IPS-18a (cell line): ENCODE measurements at regions not wholly inside any gene's neighbourhood (a gene's known extent, or its start where the extent isn't known, plus 50 kb on each side); places are given as distances from the start of the nearest gene placed in this dataset.

Experiments used
- H3K27ac ChIP-seq: one replicate; pipeline ENCODE4 v1.5.1; 2013; ENCODE audit warnings: low read length
- H3K27me3 ChIP-seq: one replicate; pipeline ENCODE4 v1.6.1; 2013; ENCODE audit warnings: mild to moderate bottlenecking, low read length; ENCODE audit not compliant: control insufficient read depth, insufficient read depth
- H3K36me3 ChIP-seq: one replicate; pipeline ENCODE4 v1.6.1; 2013; ENCODE audit warnings: low read depth, low read length; ENCODE audit not compliant: control insufficient read depth
- H3K4me1 ChIP-seq: one replicate; pipeline ENCODE4 v1.6.1; 2013; ENCODE audit warnings: low read depth, low read length; ENCODE audit not compliant: control insufficient read depth
- H3K4me3 ChIP-seq: one replicate; pipeline ENCODE4 v1.5.1; 2013; ENCODE audit warnings: low read length
- H3K9ac ChIP-seq: one replicate; pipeline ENCODE4 v1.6.1; 2013; ENCODE audit warnings: mild to moderate bottlenecking, low read length, moderate library complexity
- H3K9me3 ChIP-seq: one replicate; pipeline ENCODE4 v1.6.1; 2013; ENCODE audit warnings: low read depth, low read length; ENCODE audit not compliant: control insufficient read depth

- Histone ChIP-seq H3K9ac (no peak overlapping the region), H3K4me1 (no peaks in the 10 kb centered on the region), H3K27ac (no peak overlapping the region), H3K36me3 (no peaks in the 10 kb centered on the region), H3K9me3 (no peaks in the 10 kb centered on the region), H3K27me3 (no peaks in the 10 kb centered on the region), H3K4me3 (no peak overlapping the region)
Measured at GRCh38 chr10:78727728-78728127, 341.0 kb upstream of the ZMIZ1 start.

DNA sequence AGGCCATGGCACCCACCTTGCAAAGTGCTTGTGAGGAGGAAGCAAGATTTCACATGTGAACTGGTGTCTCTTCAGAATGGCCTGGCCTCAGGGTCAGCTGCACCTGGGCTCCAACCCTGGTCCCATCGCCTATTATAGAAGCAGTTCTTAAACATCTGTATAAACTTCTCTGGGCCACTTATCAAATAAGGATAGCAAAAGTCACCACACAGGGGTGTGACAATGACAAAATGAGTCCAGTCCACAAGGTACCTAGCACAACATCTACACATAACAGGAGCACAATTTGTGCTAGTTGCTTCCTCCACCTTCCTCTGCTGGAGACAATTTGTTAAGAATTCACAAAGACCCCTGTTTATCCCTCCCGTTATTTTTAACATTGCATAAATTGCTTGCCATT lies 340.6 kb upstream of the ZMIZ1 start:
- no peak overlapping the region for H3K27ac ChIP-seq
- H3K4me3 ChIP-seq: no peak overlapping the region
- no peaks in the 10 kb centered on the region for H3K9me3 ChIP-seq
- H3K27me3 ChIP-seq: no peaks in the 10 kb centered on the region
- H3K36me3 ChIP-seq: no peaks in the 10 kb centered on the region
- no peak overlapping the region for H3K9ac ChIP-seq
- no peaks in the 10 kb centered on the region for H3K4me1 ChIP-seq

GRCh38 chr10:78729366-78729765 lies 339.4 kb upstream of the ZMIZ1 start:
- H3K4me3 ChIP-seq: no peak overlapping the region
- H3K9me3 ChIP-seq: no peaks in the 10 kb centered on the region
- no peak overlapping the region for H3K27ac ChIP-seq
- no peaks in the 10 kb centered on the region for H3K36me3 ChIP-seq
- H3K9ac ChIP-seq: no peak overlapping the region
- no peaks in the 10 kb centered on the region for H3K4me1 ChIP-seq
- H3K27me3 ChIP-seq: no peaks in the 10 kb centered on the region

DNA sequence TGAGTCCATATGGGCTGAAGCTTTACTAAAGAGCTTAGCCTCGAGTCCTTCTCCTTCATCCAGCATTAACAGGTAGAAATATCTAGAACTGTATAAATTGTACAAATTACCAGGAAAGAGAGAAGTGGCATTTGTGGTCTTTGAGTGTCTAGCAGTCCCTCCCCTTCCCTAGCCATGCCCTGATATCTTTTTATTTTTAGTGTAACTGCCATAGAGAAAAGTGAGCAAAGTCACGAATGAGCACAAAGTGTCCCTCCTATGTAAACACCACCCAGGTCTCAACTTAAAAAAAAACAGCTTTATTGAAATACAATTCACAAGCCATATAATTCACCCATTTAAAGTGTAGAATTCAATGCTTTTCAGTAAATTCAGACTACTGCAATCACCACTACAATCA lies 339.0 kb upstream of the ZMIZ1 start:
- no peaks in the 10 kb centered on the region for H3K4me1 ChIP-seq
- no peaks in the 10 kb centered on the region for H3K27me3 ChIP-seq
- H3K36me3 ChIP-seq: no peaks in the 10 kb centered on the region
- no peaks in the 10 kb centered on the region for H3K9me3 ChIP-seq
- no peak overlapping the region for H3K9ac ChIP-seq
- no peak overlapping the region for H3K27ac ChIP-seq
- H3K4me3 ChIP-seq: no peak overlapping the region

- H3K36me3 ChIP-seq: no peaks in the 10 kb centered on the region
- H3K27ac ChIP-seq: no peak overlapping the region
- no peaks in the 10 kb centered on the region for H3K27me3 ChIP-seq
- no peaks in the 10 kb centered on the region for H3K4me1 ChIP-seq
- H3K9ac ChIP-seq: no peak overlapping the region
- no peaks in the 10 kb centered on the region for H3K9me3 ChIP-seq
- H3K4me3 ChIP-seq: no peak overlapping the region
Measured at GRCh38 chr10:78730754-78731153, 338.0 kb upstream of the ZMIZ1 start.

GRCh38 chr10:78731675-78732074 lies 337.1 kb upstream of the ZMIZ1 start:
- Histone ChIP-seq H3K27me3 (no peaks in the 10 kb centered on the region), H3K4me3 (no peak overlapping the region), H3K4me1 (no peaks in the 10 kb centered on the region), H3K27ac (no peak overlapping the region), H3K9ac (no peak overlapping the region), H3K9me3 (no peaks in the 10 kb centered on the region), H3K36me3 (no peaks in the 10 kb centered on the region)

- no peaks in the 10 kb centered on the region for H3K27me3 ChIP-seq
- no peak overlapping the region for H3K27ac ChIP-seq
- no peak overlapping the region for H3K9ac ChIP-seq
- H3K4me1 ChIP-seq: no peaks in the 10 kb centered on the region
- no peaks in the 10 kb centered on the region for H3K9me3 ChIP-seq
- H3K36me3 ChIP-seq: no peaks in the 10 kb centered on the region
- H3K4me3 ChIP-seq: no peak overlapping the region
Measured at GRCh38 chr10:78732381-78732780, 336.4 kb upstream of the ZMIZ1 start.

- no peak overlapping the region for H3K4me3 ChIP-seq
- peaks cover 6% of the 10 kb centered on the region for H3K4me1 ChIP-seq
- H3K27me3 ChIP-seq: no peaks in the 10 kb centered on the region
- no peaks in the 10 kb centered on the region for H3K9me3 ChIP-seq
- H3K27ac ChIP-seq: no peak overlapping the region
- no peak overlapping the region for H3K9ac ChIP-seq
- H3K36me3 ChIP-seq: no peaks in the 10 kb centered on the region
Measured at GRCh38 chr10:78736926-78737630, 331.7 kb upstream of the ZMIZ1 start.

GRCh38 chr10:78737883-78738856 lies 330.6 kb upstream of the ZMIZ1 start:
- Histone ChIP-seq H3K36me3 (no peaks in the 10 kb centered on the region), H3K27me3 (no peaks in the 10 kb centered on the region), H3K4me3 (no peak overlapping the region), H3K9ac (no peak overlapping the region), H3K4me1 (peaks cover 6% of the 10 kb centered on the region), H3K27ac (no peak overlapping the region), H3K9me3 (no peaks in the 10 kb centered on the region)

DNA sequence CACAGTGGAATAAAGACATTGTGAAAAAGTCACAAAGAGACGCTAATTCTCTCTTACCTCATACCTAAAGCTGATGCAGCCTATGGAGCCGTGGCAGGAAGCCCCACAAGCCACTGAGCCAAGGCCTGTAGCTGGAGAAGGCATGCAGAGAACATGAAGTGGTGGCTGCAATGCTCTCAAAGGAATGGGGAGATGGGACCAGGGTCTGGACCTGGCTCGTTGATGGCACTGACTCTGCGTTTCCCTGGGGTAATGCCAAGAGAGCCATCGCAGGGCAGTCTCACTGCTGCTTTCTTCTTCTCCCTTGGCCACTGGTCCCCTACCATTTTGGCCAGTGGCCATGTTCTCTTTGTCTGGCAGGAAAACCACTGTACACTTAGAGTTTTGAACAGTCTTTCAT lies 329.9 kb upstream of the ZMIZ1 start:
- no peaks in the 10 kb centered on the region for H3K27me3 ChIP-seq
- no peaks in the 10 kb centered on the region for H3K9me3 ChIP-seq
- H3K9ac ChIP-seq: no peak overlapping the region
- no peak overlapping the region for H3K27ac ChIP-seq
- peaks cover 6% of the 10 kb centered on the region for H3K4me1 ChIP-seq
- H3K36me3 ChIP-seq: no peaks in the 10 kb centered on the region
- no peak overlapping the region for H3K4me3 ChIP-seq

GRCh38 chr10:78739444-78740053 lies 329.2 kb upstream of the ZMIZ1 start:
- no peaks in the 10 kb centered on the region for H3K9me3 ChIP-seq
- peaks cover 6% of the 10 kb centered on the region for H3K4me1 ChIP-seq
- H3K27ac ChIP-seq: no peak overlapping the region
- H3K4me3 ChIP-seq: no peak overlapping the region
- no peaks in the 10 kb centered on the region for H3K27me3 ChIP-seq
- H3K9ac ChIP-seq: no peak overlapping the region
- no peaks in the 10 kb centered on the region for H3K36me3 ChIP-seq
